SK-N-SH treated with all-trans-retinoic acid at 6 μM for 48 hours (cell line): ENCODE measurements at regions not wholly inside any gene's neighbourhood (a gene's known extent, or its start where the extent isn't known, plus 50 kb on each side); places are given as distances from the start of the nearest gene placed in this dataset.
"Not testable (repeated sequence)": the region's sequence is repeated elsewhere in the genome, so short reads cannot be mapped to it uniquely, and the experiment has no call there.

Experiments used
- ATAC-seq: fragments of 200-7000 bp; cut with Tn5 transposase; 3 replicates; pipeline ENCODE4 v1.9.1; 2020; ENCODE audit warnings: mild to moderate bottlenecking, moderate library complexity
- BACH2 ChIP-seq: fragments of 250-450 bp; sonication (Bioruptor Pico); IDR thresholded peaks from 2 replicates; pipeline ENCODE4 v1.9.0; 2021; ENCODE audit warnings: mild to moderate bottlenecking, borderline replicate concordance
- CSDC2 ChIP-seq: fragments of 250-450 bp; sonication (Bioruptor Pico); IDR thresholded peaks from 2 replicates; pipeline ENCODE4 v1.5.0; 2020; ENCODE audit warnings: mild to moderate bottlenecking, moderate library complexity
- ESRRG ChIP-seq: fragments of 250-450 bp; sonication (Bioruptor Pico); IDR thresholded peaks from 2 replicates; pipeline ENCODE4 v1.6.1; 2021; ENCODE audit warnings: mild to moderate bottlenecking
- GLIS3 ChIP-seq: fragments of 250-450 bp; sonication (Bioruptor Pico); IDR thresholded peaks from 2 replicates; pipeline ENCODE4 v1.5.0; 2020; ENCODE audit warnings: mild to moderate bottlenecking, moderate library complexity
- ISL1 ChIP-seq: fragments of 250-450 bp; sonication (Bioruptor Pico); IDR thresholded peaks from 2 replicates; pipeline ENCODE4 v2.1.2; 2022; ENCODE audit warnings: mild to moderate bottlenecking, moderate library complexity
- OSR1 ChIP-seq: fragments of 250-450 bp; sonication (Bioruptor Pico); IDR thresholded peaks from 2 replicates; pipeline ENCODE4 v1.8.0; 2022; ENCODE audit warnings: moderate library complexity, mild to moderate bottlenecking, inconsistent platforms
- PATZ1 ChIP-seq: fragments of 250-450 bp; sonication (Bioruptor Pico); IDR thresholded peaks from 2 replicates; pipeline ENCODE4 v1.8.0; 2020; ENCODE audit warnings: mild to moderate bottlenecking, moderate library complexity, borderline replicate concordance
- POU6F1 ChIP-seq: fragments of 250-450 bp; sonication (Bioruptor Pico); IDR thresholded peaks from 2 replicates; pipeline ENCODE4 v1.8.0; 2021; ENCODE audit warnings: low read depth, mild to moderate bottlenecking, moderate library complexity, borderline replicate concordance
- PPARA ChIP-seq: fragments of 250-450 bp; sonication (Bioruptor Pico); IDR thresholded peaks from 2 replicates; pipeline ENCODE4 v1.5.0; 2020; ENCODE audit warnings: mild to moderate bottlenecking, borderline replicate concordance
- RARB ChIP-seq: fragments of 250-450 bp; sonication (Bioruptor Pico); IDR thresholded peaks from 2 replicates; pipeline ENCODE4 v1.8.0; 2021; ENCODE audit warnings: mild to moderate bottlenecking, moderate library complexity
- SNAI2 ChIP-seq: fragments of 250-450 bp; sonication (Bioruptor Pico); IDR thresholded peaks from 2 replicates; pipeline ENCODE4 v1.5.0; 2020; ENCODE audit warnings: mild to moderate bottlenecking, moderate library complexity
- TCF4 ChIP-seq: fragments of 250-450 bp; sonication (Bioruptor Pico); IDR thresholded peaks from 2 replicates; pipeline ENCODE4 v1.8.0; 2021; ENCODE audit warnings: mild to moderate bottlenecking, moderate library complexity, borderline replicate concordance
- TOX ChIP-seq: fragments of 250-450 bp; sonication (Bioruptor Pico); IDR thresholded peaks from 2 replicates; pipeline ENCODE4 v1.8.0; 2021; ENCODE audit warnings: mild to moderate bottlenecking, moderate library complexity, borderline replicate concordance
- ZC3H10 ChIP-seq: fragments of 250-450 bp; sonication (Bioruptor Pico); IDR thresholded peaks from 2 replicates; pipeline ENCODE4 v1.5.1; 2021; ENCODE audit warnings: mild to moderate bottlenecking, moderate library complexity
- ZFP3 ChIP-seq: fragments of 250-450 bp; sonication (Bioruptor Pico); IDR thresholded peaks from 2 replicates; pipeline ENCODE4 v1.5.0; 2020; ENCODE audit warnings: mild to moderate bottlenecking, moderate library complexity
- ZFP30 ChIP-seq: fragments of 450-650 bp; formaldehyde crosslinking; IDR thresholded peaks from 2 replicates; pipeline ENCODE4 v1.5.0; 2022; ENCODE audit warnings: mild to moderate bottlenecking, moderate library complexity
- ZNF70 ChIP-seq: fragments of 450-650 bp; formaldehyde crosslinking; IDR thresholded peaks from 2 replicates; pipeline ENCODE4 v1.5.0; 2020; ENCODE audit warnings: mild to moderate bottlenecking, moderate library complexity
- ZNF8 ChIP-seq: fragments of 450-650 bp; formaldehyde crosslinking; IDR thresholded peaks from 2 replicates; pipeline ENCODE4 v1.5.0; 2020; ENCODE audit warnings: mild to moderate bottlenecking, moderate library complexity
- TF ChIP-seq, protein P1 (sequence below): fragments of 250-450 bp; sonication (Bioruptor Pico); IDR thresholded peaks from 2 replicates; pipeline ENCODE4 v1.5.1; 2021; ENCODE audit warnings: mild to moderate bottlenecking, moderate library complexity
- TF ChIP-seq, protein P2 (sequence below): fragments of 250-450 bp; sonication (Bioruptor Pico); IDR thresholded peaks from 2 replicates; pipeline ENCODE4 v1.5.0; 2020; ENCODE audit warnings: mild to moderate bottlenecking, moderate library complexity
- TF ChIP-seq, protein P3 (sequence below): fragments of 250-450 bp; sonication (Bioruptor Pico); IDR thresholded peaks from 2 replicates; pipeline ENCODE4 v1.5.1; 2020; ENCODE audit warnings: low read depth, mild to moderate bottlenecking, moderate library complexity

- TF ChIP-seq, protein P1, sequence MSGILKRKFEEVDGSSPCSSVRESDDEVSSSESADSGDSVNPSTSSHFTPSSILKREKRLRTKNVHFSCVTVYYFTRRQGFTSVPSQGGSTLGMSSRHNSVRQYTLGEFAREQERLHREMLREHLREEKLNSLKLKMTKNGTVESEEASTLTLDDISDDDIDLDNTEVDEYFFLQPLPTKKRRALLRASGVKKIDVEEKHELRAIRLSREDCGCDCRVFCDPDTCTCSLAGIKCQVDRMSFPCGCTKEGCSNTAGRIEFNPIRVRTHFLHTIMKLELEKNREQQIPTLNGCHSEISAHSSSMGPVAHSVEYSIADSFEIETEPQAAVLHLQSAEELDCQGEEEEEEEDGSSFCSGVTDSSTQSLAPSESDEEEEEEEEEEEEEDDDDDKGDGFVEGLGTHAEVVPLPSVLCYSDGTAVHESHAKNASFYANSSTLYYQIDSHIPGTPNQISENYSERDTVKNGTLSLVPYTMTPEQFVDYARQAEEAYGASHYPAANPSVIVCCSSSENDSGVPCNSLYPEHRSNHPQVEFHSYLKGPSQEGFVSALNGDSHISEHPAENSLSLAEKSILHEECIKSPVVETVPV, result no peak
- TF ChIP-seq SNAI2 (CRISPR knock-in tag), result no peak
- no peak for TF ChIP-seq ZNF8 (CRISPR knock-in tag)
- no peak for TF ChIP-seq ZC3H10
- TF ChIP-seq, protein P2, sequence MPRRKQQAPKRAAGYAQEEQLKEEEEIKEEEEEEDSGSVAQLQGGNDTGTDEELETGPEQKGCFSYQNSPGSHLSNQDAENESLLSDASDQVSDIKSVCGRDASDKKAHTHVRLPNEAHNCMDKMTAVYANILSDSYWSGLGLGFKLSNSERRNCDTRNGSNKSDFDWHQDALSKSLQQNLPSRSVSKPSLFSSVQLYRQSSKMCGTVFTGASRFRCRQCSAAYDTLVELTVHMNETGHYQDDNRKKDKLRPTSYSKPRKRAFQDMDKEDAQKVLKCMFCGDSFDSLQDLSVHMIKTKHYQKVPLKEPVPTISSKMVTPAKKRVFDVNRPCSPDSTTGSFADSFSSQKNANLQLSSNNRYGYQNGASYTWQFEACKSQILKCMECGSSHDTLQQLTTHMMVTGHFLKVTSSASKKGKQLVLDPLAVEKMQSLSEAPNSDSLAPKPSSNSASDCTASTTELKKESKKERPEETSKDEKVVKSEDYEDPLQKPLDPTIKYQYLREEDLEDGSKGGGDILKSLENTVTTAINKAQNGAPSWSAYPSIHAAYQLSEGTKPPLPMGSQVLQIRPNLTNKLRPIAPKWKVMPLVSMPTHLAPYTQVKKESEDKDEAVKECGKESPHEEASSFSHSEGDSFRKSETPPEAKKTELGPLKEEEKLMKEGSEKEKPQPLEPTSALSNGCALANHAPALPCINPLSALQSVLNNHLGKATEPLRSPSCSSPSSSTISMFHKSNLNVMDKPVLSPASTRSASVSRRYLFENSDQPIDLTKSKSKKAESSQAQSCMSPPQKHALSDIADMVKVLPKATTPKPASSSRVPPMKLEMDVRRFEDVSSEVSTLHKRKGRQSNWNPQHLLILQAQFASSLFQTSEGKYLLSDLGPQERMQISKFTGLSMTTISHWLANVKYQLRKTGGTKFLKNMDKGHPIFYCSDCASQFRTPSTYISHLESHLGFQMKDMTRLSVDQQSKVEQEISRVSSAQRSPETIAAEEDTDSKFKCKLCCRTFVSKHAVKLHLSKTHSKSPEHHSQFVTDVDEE (CRISPR knock-in tag), result no peak
- TF ChIP-seq RARB (CRISPR knock-in tag), result no peak
- TF ChIP-seq TCF4 (CRISPR knock-in tag), result no peak
- no peak for TF ChIP-seq TOX (CRISPR knock-in tag)
- no peak for TF ChIP-seq BACH2 (CRISPR knock-in tag)
- TF ChIP-seq, protein P3, sequence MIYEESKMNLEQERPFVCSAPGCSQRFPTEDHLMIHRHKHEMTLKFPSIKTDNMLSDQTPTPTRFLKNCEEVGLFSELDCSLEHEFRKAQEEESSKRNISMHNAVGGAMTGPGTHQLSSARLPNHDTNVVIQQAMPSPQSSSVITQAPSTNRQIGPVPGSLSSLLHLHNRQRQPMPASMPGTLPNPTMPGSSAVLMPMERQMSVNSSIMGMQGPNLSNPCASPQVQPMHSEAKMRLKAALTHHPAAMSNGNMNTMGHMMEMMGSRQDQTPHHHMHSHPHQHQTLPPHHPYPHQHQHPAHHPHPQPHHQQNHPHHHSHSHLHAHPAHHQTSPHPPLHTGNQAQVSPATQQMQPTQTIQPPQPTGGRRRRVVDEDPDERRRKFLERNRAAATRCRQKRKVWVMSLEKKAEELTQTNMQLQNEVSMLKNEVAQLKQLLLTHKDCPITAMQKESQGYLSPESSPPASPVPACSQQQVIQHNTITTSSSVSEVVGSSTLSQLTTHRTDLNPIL (CRISPR knock-in tag), result no peak
- TF ChIP-seq CSDC2 (CRISPR knock-in tag), result no peak
- no peak for TF ChIP-seq PPARA (CRISPR knock-in tag)
- TF ChIP-seq POU6F1 (CRISPR knock-in tag), result no peak
- no peak for TF ChIP-seq ZFP3 (CRISPR knock-in tag)
- TF ChIP-seq ESRRG (CRISPR knock-in tag), result no peak
- TF ChIP-seq GLIS3, result no peak
- TF ChIP-seq PATZ1 (CRISPR knock-in tag), result no peak
- TF ChIP-seq ISL1 (CRISPR knock-in tag), result no peak
- no peak for ATAC-seq
These were observed 95.7 kb upstream of the CTBP2 start for GRCh38 chr10:125256026-125256425.

DNA sequence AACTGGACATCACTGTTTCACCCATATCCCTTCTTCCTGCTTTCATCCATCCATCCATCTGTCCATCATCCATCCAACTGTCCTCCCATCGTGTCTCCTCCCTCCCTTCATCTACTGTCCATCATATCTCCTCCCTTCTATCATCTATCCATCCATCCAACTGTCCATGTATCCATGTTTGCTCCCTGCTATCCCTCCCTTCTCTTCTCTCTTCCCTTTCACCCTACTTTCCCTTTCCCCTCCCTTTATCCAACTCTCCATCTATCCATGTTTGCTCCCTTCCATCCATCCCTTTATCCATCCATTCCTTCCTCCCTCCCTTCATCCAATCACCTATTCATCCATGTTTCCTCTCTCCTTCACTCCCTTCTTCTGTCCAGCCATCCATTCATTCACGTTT lies 92.6 kb upstream of the CTBP2 start:
- no peak for ATAC-seq
- TF ChIP-seq OSR1 (CRISPR knock-in tag), result no peak
- TF ChIP-seq PATZ1 (CRISPR knock-in tag), result no peak
- TF ChIP-seq ISL1 (CRISPR knock-in tag), result no peak
- TF ChIP-seq CSDC2 (CRISPR knock-in tag), result no peak
- TF ChIP-seq, protein P3 (CRISPR knock-in tag), result no peak
- no peak for TF ChIP-seq ESRRG (CRISPR knock-in tag)
- no peak for TF ChIP-seq ZNF8 (CRISPR knock-in tag)
- TF ChIP-seq ZFP3 (CRISPR knock-in tag), result no peak
- TF ChIP-seq, protein P2 (CRISPR knock-in tag), result no peak
- no peak for TF ChIP-seq ZNF70 (CRISPR knock-in tag)
- TF ChIP-seq POU6F1 (CRISPR knock-in tag), result no peak
- TF ChIP-seq PPARA (CRISPR knock-in tag), result no peak
- no peak for TF ChIP-seq ZFP30 (CRISPR knock-in tag)
- TF ChIP-seq, all 23 proteins: peak for 0

GRCh38 chr10:125250834-125251233 lies 90.5 kb upstream of the CTBP2 start:
- ATAC-seq, result not testable (repeated sequence)
